ENCODE measurements at regions not wholly inside any gene's neighbourhood (a gene's known extent, or its start where the extent isn't known, plus 50 kb on each side); places are given as distances from the start of the nearest gene placed in this dataset.

DNA sequence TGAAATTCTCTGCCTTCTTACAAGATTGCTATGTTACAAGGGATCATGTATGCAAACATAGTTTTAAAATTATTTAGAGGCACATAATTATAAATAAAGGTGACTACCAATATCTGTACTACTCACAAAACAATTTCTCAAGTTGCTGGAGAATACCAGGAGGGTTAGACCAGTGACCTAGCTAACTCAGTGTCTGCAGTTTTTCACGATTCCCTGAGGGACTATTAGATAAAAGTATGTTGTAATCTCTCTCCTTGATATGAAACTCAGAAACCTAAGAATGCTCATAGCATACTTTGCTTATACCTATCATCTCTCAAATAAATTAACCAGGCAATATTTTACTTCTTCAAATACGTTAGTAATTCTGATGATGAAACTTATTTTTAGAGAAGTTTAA lies 534.0 kb upstream of the ANKRD30A start:
- TF ChIP-seq POLR2A (IDR thresholded peaks at IDR 0.05; ENCODE audit: low read depth, low read length) (no peak), TAF1 (IDR thresholded peaks at IDR 0.05; ENCODE audit: low read depth, low read length) (no peak), POLR2AphosphoS5 (IDR thresholded peaks at IDR 0.05; ENCODE audit: low read depth, low read length) (no peak), PAX5 (IDR thresholded peaks at IDR 0.05; ENCODE audit: insufficient read depth, low read length, severe bottlenecking) (no peak), SPI1 (IDR thresholded peaks at IDR 0.05; ENCODE audit: low read depth, low read length) (no peak), POU2F2 (IDR thresholded peaks at IDR 0.05; ENCODE audit: low read depth, low read length) (no peak)

Data from GM12891 (cell line).